Sciatic nerve (tissue), 2 donors: ENCODE measurements at regions not wholly inside any gene's neighbourhood (a gene's known extent, or its start where the extent isn't known, plus 50 kb on each side); places are given as distances from the start of the nearest gene placed in this dataset.

Experiments used
- ATAC-seq: fragments of 200-7000 bp; cut with Tn5 transposase; one replicate; pipeline ENCODE4 v1.9.1; 2020; ENCODE audit warnings: mild to moderate bottlenecking, moderate library complexity
- DNase-seq: peaks from one replicate; pipeline ENCODE4 v3.0.0-alpha.2; 2020; ENCODE audit warnings: low spot score
- intact Hi-C: fragments of 100-400 bp; cut with DNase I; formaldehyde crosslinking; loops from one replicate; pipeline ENCODE4 v1.14.2; 2022
- donor health status: DM: no; HTN: no; CAD: no.
- donor health status: DM: no; HTN: no; CAD: no.

GRCh38 chr1:47643306-47644211 is 205.7 kb downstream of the FOXD2 start:
- DNase-seq (no peak), ATAC-seq (peak; percentile 73)
- intact Hi-C loops, result no loop called here

GRCh38 chr1:47644212-47644573 is 206.3 kb downstream of the FOXD2 start:
- peak; percentile 50 for ATAC-seq
- no peak for DNase-seq
- intact Hi-C loops, result no loop called here

- DNase-seq (no peak), ATAC-seq (peak; percentile 12)
- intact Hi-C loops, result no loop called here
These were observed 207.3 kb downstream of the FOXD2 start for GRCh38 chr1:47645151-47645550.

- intact Hi-C loops, result no loop called here
- DNase-seq (no peak), ATAC-seq (no peak)
These were observed 208.8 kb downstream of the FOXD2 start for GRCh38 chr1:47646676-47647075.

GRCh38 chr1:47647327-47647845 is 209.5 kb downstream of the FOXD2 start:
- DNase-seq (peak; percentile 34), ATAC-seq (no peak)
- intact Hi-C loops, result no loop called here

- peak; percentile 45 for DNase-seq
These were observed 212.4 kb downstream of the FOXD2 start for GRCh38 chr1:47650205-47650604.

GRCh38 chr1:47650611-47651010 is 212.8 kb downstream of the FOXD2 start:
- intact Hi-C loops, result no loop called here
- DNase-seq (peak; percentile 10), ATAC-seq (no peak)

More at GRCh38 chr1:47650205-47650604, 212.4 kb downstream of the FOXD2 start:
- intact Hi-C loops, result no loop called here
- no peak for ATAC-seq

GRCh38 chr1:47651311-47652089 is 213.7 kb downstream of the FOXD2 start:
- intact Hi-C loops, result no loop called here
- ATAC-seq, result peak; percentile 19
- DNase-seq, result peak; percentile 43

- intact Hi-C loops, result no loop called here
- DNase-seq, result peak; percentile 48
- no peak for ATAC-seq
These were observed 217.9 kb downstream of the FOXD2 start for GRCh38 chr1:47655521-47656300.

- intact Hi-C loops, result no loop called here
- DNase-seq (peak; percentile 84), ATAC-seq (peak; percentile 91)
These were observed 219.2 kb downstream of the FOXD2 start for GRCh38 chr1:47656719-47657685.

GRCh38 chr1:47658161-47658920 is 220.5 kb downstream of the FOXD2 start:
- no peak for ATAC-seq
- peak; percentile 33 for DNase-seq
- intact Hi-C loops, result no loop called here

GRCh38 chr1:47659146-47659545 is 221.3 kb downstream of the FOXD2 start:
- peak; percentile 17 for DNase-seq
- no peak for ATAC-seq
- intact Hi-C loops, result no loop called here

- intact Hi-C loops, result no loop called here
- DNase-seq (no peak), ATAC-seq (no peak)
These were observed 222.8 kb downstream of the FOXD2 start for GRCh38 chr1:47660622-47661021.

- intact Hi-C loops, result no loop called here
- no peak for ATAC-seq
- DNase-seq, result peak; percentile 10
These were observed 223.2 kb downstream of the FOXD2 start for GRCh38 chr1:47661040-47661439.

- DNase-seq (no peak), ATAC-seq (no peak)
- intact Hi-C loops, result no loop called here
These were observed 224.2 kb downstream of the FOXD2 start for GRCh38 chr1:47662068-47662467.

GRCh38 chr1:47663286-47663685 is 225.4 kb downstream of the FOXD2 start:
- intact Hi-C loops, result no loop called here
- DNase-seq, result no peak
- no peak for ATAC-seq

GRCh38 chr1:47664356-47664755 is 226.5 kb downstream of the FOXD2 start:
- ATAC-seq (no peak), DNase-seq (no peak)
- intact Hi-C loops, result no loop called here
